A673 (cell line): ENCODE measurements at regions not wholly inside any gene's neighbourhood (a gene's known extent, or its start where the extent isn't known, plus 50 kb on each side); places are given as distances from the start of the nearest gene placed in this dataset.

Experiments used
- BruUV-seq: library from RNA; stranded (reverse); fragments of 400-500 nt; replicated peaks from 2 replicates; lab custom pipeline; 2021; lab: Mats Ljungman, UMichigan
- CTCF ChIA-PET: fragments of 300-600 bp; sonication (Branson Sonifier 250); formaldehyde crosslinking; loops from one replicate; lab custom pipeline; 2022; ENCODE audit warnings: antibody characterized with exemption; lab: Charles Lee
- POLR2A ChIA-PET: fragments of 300-600 bp; sonication (Branson Sonifier 250); formaldehyde crosslinking; loops from one replicate; lab custom pipeline; 2022; ENCODE audit warnings: antibody characterized with exemption; ENCODE audit not compliant: low non-redundant PET; lab: Charles Lee
- DNase-seq: peaks from one replicate; pipeline ENCODE4 v3.0.0-alpha.2; 2015; ENCODE audit warnings: low spot score
- H3K27ac ChIP-seq: fragments of 200-600 bp; sonication (generic); 2 replicates; pipeline ENCODE4 v1.5.1; 2016; ENCODE audit warnings: mixed run types, low read depth, mild to moderate bottlenecking, mixed read lengths, antibody characterized with exemption, low read length; ENCODE audit not compliant: poor library complexity, severe bottlenecking
- H3K27me3 ChIP-seq: fragments of 200-600 bp; sonication (generic); replicated peaks from 2 replicates; pipeline ENCODE4 v1.6.1; 2017; ENCODE audit warnings: mixed run types, low read depth, mild to moderate bottlenecking, mixed read lengths, antibody characterized with exemption, low read length; ENCODE audit not compliant: insufficient read depth, poor library complexity
- H3K36me3 ChIP-seq: fragments of 200-600 bp; sonication (generic); 2 replicates; pipeline ENCODE4 v1.6.1; 2016; ENCODE audit warnings: mixed run types, mild to moderate bottlenecking, mixed read lengths, antibody characterized with exemption, low read length; ENCODE audit not compliant: insufficient read depth, poor library complexity, severe bottlenecking
- H3K4me1 ChIP-seq: fragments of 200-600 bp; sonication (generic); 2 replicates; pipeline ENCODE4 v1.6.1; 2017; ENCODE audit warnings: mixed run types, mild to moderate bottlenecking, mixed read lengths, antibody characterized with exemption, low read length; ENCODE audit not compliant: insufficient read depth, poor library complexity, severe bottlenecking
- H3K4me3 ChIP-seq: fragments of 200-600 bp; sonication (generic); 2 replicates; pipeline ENCODE4 v1.5.1; 2016; ENCODE audit warnings: low read depth, mixed run types, mild to moderate bottlenecking, mixed read lengths, low read length; ENCODE audit not compliant: poor library complexity, severe bottlenecking
- H3K9me3 ChIP-seq: fragments of 200-600 bp; sonication (generic); 2 replicates; pipeline ENCODE4 v1.6.1; 2016; ENCODE audit warnings: mixed run types, low read depth, mild to moderate bottlenecking, mixed read lengths, antibody characterized with exemption, low read length; ENCODE audit not compliant: poor library complexity, severe bottlenecking
- EZH2 ChIP-seq: fragments of 200-600 bp; sonication (generic); IDR thresholded peaks from 2 replicates; pipeline ENCODE4 v1.6.1; 2017; ENCODE audit warnings: borderline replicate concordance, low read depth, mild to moderate bottlenecking, mixed read lengths, antibody characterized with exemption, low read length; ENCODE audit not compliant: poor library complexity, severe bottlenecking
- intact Hi-C: fragments of 100-400 bp; cut with micrococcal nuclease; formaldehyde crosslinking; loops from one replicate; pipeline ENCODE4 v1.10.0; 2022; ENCODE audit not compliant: unreplicated experiment
- TF ChIP-seq, protein P1 (sequence below): fragments of 300-800, 200-600 bp; sonication (generic); conservative IDR thresholded peaks from 2 replicates; pipeline ENCODE4 v1.5.1; 2017; ENCODE audit warnings: low read depth, mild to moderate bottlenecking, antibody characterized with exemption, low read length, moderate library complexity, mixed read lengths

DNA sequence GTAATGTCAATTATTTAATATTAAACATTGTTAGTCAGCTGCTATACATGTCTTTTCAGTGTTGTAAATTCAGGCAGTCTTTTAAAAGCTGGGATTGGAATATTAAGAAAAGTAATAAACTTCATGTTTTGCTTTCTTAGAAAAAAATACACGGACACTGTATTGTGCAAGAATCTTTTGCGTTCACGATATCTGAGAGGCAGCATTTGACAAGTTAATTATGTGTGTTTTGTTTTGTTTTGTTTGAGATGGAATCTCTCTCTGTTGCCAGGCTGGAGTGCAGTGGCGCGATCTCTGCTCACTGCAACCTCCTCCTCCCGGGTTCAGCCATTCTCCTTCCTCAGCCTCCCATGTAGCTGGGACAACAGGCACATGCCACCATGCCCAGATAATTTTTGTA is 1661.3 kb downstream of the HACE1 start:
- no peak for DNase-seq
- POLR2A ChIA-PET = no interaction called here

DNA sequence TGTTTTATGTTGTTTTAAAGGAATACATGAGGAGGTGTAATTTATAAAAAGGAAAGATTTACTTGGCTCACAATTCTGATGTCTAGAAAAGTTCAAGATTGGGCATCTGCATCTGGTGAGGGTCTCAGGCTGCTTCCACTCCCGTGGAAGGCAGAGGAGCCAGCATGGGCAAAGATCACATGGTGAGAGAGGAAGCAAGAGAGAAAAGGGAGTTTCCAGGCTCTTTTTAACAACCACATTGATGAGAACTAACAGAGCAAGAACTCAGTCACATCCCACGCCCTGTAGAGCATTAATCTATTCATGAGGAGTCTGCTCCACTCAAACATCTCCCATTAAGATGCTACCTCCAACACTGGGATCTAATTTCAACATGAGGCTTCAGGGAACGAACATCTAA is 1666.3 kb downstream of the HACE1 start:
- CTCF ChIA-PET = no interaction called here
- Histone ChIP-seq H3K9me3 (no peaks in the 10 kb centered on the region), H3K36me3 (no peaks in the 10 kb centered on the region), H3K27me3 (no peaks in the 10 kb centered on the region), H3K4me3 (no peak overlapping the region), H3K4me1 (no peaks in the 10 kb centered on the region), H3K27ac (no peak overlapping the region)
- intact Hi-C loops = no loop called here
- DNase-seq = no peak
- POLR2A ChIA-PET = no interaction called here
- no TSS peak for BruUV-seq
- no peak for TF ChIP-seq EZH2
- TF ChIP-seq, protein P1, sequence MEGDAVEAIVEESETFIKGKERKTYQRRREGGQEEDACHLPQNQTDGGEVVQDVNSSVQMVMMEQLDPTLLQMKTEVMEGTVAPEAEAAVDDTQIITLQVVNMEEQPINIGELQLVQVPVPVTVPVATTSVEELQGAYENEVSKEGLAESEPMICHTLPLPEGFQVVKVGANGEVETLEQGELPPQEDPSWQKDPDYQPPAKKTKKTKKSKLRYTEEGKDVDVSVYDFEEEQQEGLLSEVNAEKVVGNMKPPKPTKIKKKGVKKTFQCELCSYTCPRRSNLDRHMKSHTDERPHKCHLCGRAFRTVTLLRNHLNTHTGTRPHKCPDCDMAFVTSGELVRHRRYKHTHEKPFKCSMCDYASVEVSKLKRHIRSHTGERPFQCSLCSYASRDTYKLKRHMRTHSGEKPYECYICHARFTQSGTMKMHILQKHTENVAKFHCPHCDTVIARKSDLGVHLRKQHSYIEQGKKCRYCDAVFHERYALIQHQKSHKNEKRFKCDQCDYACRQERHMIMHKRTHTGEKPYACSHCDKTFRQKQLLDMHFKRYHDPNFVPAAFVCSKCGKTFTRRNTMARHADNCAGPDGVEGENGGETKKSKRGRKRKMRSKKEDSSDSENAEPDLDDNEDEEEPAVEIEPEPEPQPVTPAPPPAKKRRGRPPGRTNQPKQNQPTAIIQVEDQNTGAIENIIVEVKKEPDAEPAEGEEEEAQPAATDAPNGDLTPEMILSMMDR = no peak

More for the DNA sequence above, 1661.3 kb downstream of the HACE1 start:
- H3K27me3 ChIP-seq = no peaks in the 10 kb centered on the region
- no peak overlapping the region for H3K27ac ChIP-seq
- BruUV-seq = no TSS peak
- H3K4me1 ChIP-seq = no peaks in the 10 kb centered on the region
- TF ChIP-seq EZH2 = no peak
- TF ChIP-seq, protein P1 = no peak
- H3K36me3 ChIP-seq = no peaks in the 10 kb centered on the region
- CTCF ChIA-PET = no interaction called here
- no peak overlapping the region for H3K4me3 ChIP-seq
- intact Hi-C loops = no loop called here
- no peaks in the 10 kb centered on the region for H3K9me3 ChIP-seq

DNA sequence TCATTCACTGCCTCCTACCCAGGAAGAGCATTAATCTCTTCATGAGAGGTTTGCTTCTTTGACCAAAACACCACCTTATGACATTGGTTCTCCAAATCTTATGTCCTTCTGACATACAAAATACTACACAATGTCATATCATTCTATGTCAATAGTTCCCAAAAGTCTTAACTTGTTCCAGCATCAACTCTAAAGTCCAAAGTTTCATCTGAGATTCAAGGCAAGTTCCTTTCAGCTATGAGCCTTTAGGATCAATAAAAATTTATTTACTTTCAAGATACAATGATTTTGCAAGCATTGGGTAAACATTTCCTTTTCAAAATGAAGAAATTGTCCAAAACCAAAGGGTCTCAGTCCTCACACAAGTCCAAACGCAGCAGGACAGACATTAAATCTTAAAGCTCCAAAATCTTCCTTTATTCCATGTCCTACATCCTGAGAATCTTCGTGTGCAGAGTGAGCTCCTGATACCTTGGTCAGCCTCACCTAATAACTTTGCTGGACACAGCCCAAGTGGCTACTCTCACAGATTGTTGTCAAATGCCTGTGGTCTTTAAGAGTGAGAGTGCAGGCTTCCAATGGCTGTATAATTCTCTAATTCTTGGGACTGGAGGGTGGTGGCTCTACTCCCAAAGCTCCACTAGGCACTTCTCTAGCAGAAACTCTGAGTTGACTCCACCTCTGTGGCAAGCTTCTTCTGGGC is 1668.2 kb downstream of the HACE1 start:
- intact Hi-C loops = no loop called here
- Histone ChIP-seq H3K4me3 (no peak overlapping the region), H3K36me3 (no peaks in the 10 kb centered on the region), H3K4me1 (no peaks in the 10 kb centered on the region), H3K9me3 (no peaks in the 10 kb centered on the region), H3K27ac (no peak overlapping the region), H3K27me3 (no peaks in the 10 kb centered on the region)
- DNase-seq = no peak
- TF ChIP-seq, protein P1 = no peak
- no TSS peak for BruUV-seq
- POLR2A ChIA-PET = no interaction called here
- CTCF ChIA-PET = no interaction called here
